Activated naive CD8-positive, alpha-beta T cell treated with anti-CD3 and anti-CD28 coated beads for 36 hours (primary cell): ENCODE measurements at regions not wholly inside any gene's neighbourhood (a gene's known extent, or its start where the extent isn't known, plus 50 kb on each side); places are given as distances from the start of the nearest gene placed in this dataset.

Source experiments
- DNase-seq: peaks from one replicate; pipeline ENCODE4 v3.0.0; 2021
- H3K27ac Mint-ChIP-seq: one replicate; pipeline ENCODE4 v1.8.0; 2022; ENCODE audit warnings: mild to moderate bottlenecking, moderate library complexity, mixed read lengths
- H3K27me3 Mint-ChIP-seq: one replicate; pipeline ENCODE4 v1.8.0; 2022; ENCODE audit warnings: mild to moderate bottlenecking, mixed read lengths
- H3K36me3 Mint-ChIP-seq: one replicate; pipeline ENCODE4 v1.8.0; 2021; ENCODE audit warnings: mild to moderate bottlenecking, mixed read lengths
- H3K4me1 Mint-ChIP-seq: one replicate; pipeline ENCODE4 v1.8.0; 2021; ENCODE audit warnings: mixed read lengths
- H3K4me3 Mint-ChIP-seq: one replicate; pipeline ENCODE4 v1.8.0; 2022; ENCODE audit warnings: mild to moderate bottlenecking, moderate library complexity, mixed read lengths
- H3K9me3 Mint-ChIP-seq: one replicate; pipeline ENCODE4 v1.8.0; 2022; ENCODE audit warnings: mixed read lengths

DNA sequence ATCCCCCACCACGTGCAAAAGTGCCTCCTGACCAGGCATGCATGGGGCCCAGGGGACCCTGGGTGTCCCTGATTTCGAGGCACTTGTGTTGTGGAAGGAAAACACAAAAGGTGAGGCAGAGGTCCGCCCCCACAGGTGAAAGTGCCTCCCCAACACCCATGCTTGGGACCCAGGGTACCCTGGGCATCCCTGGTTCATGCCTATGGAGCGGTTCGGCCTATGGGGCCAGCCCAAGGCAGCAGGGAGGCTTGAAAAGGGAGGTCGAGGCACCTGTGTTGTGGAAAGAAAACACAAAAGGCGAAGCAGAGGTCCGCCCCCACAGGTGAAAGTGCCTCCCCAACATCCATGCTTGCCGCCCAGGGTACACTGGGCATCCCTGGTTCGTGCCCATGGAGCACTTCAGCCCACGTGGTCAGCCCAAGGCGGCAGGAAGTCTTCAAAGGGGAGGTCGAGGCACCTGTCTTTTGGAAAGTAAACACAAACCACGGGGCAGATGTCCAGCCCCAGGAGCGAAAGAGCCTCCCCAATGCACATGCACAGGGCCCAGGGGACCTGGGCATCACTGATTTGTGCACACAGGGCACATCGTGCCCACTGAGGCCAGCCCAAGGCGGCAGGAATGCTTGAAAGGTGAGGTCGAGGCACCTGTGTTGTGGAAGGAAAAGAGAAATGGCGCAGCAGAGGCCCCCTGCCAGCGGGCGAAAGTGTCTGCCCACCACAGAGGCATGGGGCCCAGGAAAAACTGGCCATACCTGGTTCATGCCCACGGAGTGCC, 375.5 kb downstream of the ALG10 start:
- Mint-ChIP-seq H3K27me3 (no peaks in the 10 kb centered on the region), H3K36me3 (no peaks in the 10 kb centered on the region), H3K9me3 (peaks cover 4% of the 10 kb centered on the region), H3K4me3 (no peak overlapping the region), H3K4me1 (no peaks in the 10 kb centered on the region), H3K27ac (no peak overlapping the region)
- DNase-seq, result no peak

GRCh38 chr12:34398366-34398705, 376.0 kb downstream of the ALG10 start:
- DNase-seq, result no peak
- no peak overlapping the region for H3K4me3 Mint-ChIP-seq
- H3K27ac Mint-ChIP-seq, result no peak overlapping the region
- H3K36me3 Mint-ChIP-seq, result no peaks in the 10 kb centered on the region
- peaks cover 4% of the 10 kb centered on the region for H3K9me3 Mint-ChIP-seq
- H3K4me1 Mint-ChIP-seq, result no peaks in the 10 kb centered on the region
- H3K27me3 Mint-ChIP-seq, result no peaks in the 10 kb centered on the region

- Mint-ChIP-seq H3K4me3 (no peak overlapping the region), H3K4me1 (no peaks in the 10 kb centered on the region), H3K9me3 (peaks cover 4% of the 10 kb centered on the region), H3K36me3 (no peaks in the 10 kb centered on the region), H3K27ac (no peak overlapping the region), H3K27me3 (no peaks in the 10 kb centered on the region)
- DNase-seq, result no peak
Measured at GRCh38 chr12:34398706-34399630, 376.7 kb downstream of the ALG10 start.

GRCh38 chr12:34399631-34400410, 377.5 kb downstream of the ALG10 start:
- Mint-ChIP-seq H3K36me3 (no peaks in the 10 kb centered on the region), H3K4me3 (no peak overlapping the region), H3K27ac (no peak overlapping the region), H3K4me1 (no peaks in the 10 kb centered on the region), H3K9me3 (peaks cover 4% of the 10 kb centered on the region), H3K27me3 (no peaks in the 10 kb centered on the region)
- no peak for DNase-seq

- no peak overlapping the region for H3K27ac Mint-ChIP-seq
- no peaks in the 10 kb centered on the region for H3K36me3 Mint-ChIP-seq
- H3K9me3 Mint-ChIP-seq, result peaks cover 6% of the 10 kb centered on the region
Measured at GRCh38 chr12:34400411-34400881, 378.1 kb downstream of the ALG10 start.

DNA sequence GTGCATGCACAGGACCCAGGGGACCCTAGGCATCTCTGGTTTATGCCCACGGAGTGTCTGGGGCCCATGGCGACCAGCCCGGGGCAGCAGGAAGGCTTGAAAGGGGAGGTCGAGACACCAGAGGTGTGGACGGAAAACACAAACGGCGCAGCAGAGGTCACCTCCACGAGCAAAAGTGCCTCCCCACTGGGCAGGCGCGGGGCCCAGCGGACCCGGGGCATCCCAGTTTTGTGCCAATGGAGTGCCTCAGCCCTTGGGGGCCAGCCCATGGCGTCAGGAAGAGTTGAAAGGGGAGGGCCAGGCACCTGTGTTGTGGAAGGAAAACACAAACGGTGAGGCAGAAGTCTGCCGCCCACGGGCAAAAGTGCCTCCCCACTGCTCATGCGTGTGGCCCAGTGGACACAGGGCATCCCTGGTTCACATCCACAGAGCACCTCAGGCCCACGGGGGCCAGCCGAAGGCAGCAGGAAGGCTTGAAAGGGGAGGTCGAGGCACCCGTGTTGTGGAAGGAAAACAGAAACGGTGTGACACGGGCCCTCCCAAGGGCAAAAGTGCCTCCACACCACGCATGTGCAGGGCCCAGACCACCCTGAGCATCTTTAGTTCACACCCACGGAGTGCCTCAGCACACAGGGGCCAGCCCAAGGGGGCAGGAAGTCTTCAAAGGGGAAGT, 378.8 kb downstream of the ALG10 start:
- no peak overlapping the region for H3K27ac Mint-ChIP-seq
- no peaks in the 10 kb centered on the region for H3K27me3 Mint-ChIP-seq
- H3K4me3 Mint-ChIP-seq, result no peak overlapping the region
- DNase-seq, result no peak
- H3K9me3 Mint-ChIP-seq, result peaks cover 10% of the 10 kb centered on the region
- no peaks in the 10 kb centered on the region for H3K4me1 Mint-ChIP-seq
- no peaks in the 10 kb centered on the region for H3K36me3 Mint-ChIP-seq

More at GRCh38 chr12:34400411-34400881, 378.1 kb downstream of the ALG10 start:
- DNase-seq, result no peak
- H3K4me1 Mint-ChIP-seq, result no peaks in the 10 kb centered on the region
- H3K4me3 Mint-ChIP-seq, result no peak overlapping the region
- no peaks in the 10 kb centered on the region for H3K27me3 Mint-ChIP-seq

GRCh38 chr12:34401659-34402227, 379.4 kb downstream of the ALG10 start:
- Mint-ChIP-seq H3K4me1 (no peaks in the 10 kb centered on the region), H3K27ac (no peak overlapping the region), H3K36me3 (no peaks in the 10 kb centered on the region), H3K4me3 (no peak overlapping the region), H3K27me3 (no peaks in the 10 kb centered on the region), H3K9me3 (peaks cover 10% of the 10 kb centered on the region)
- no peak for DNase-seq

GRCh38 chr12:34402228-34402898, 380.1 kb downstream of the ALG10 start:
- Mint-ChIP-seq H3K27me3 (no peaks in the 10 kb centered on the region), H3K36me3 (no peaks in the 10 kb centered on the region), H3K4me1 (no peaks in the 10 kb centered on the region), H3K9me3 (peaks cover 15% of the 10 kb centered on the region), H3K4me3 (no peak overlapping the region), H3K27ac (no peak overlapping the region)
- DNase-seq, result no peak

GRCh38 chr12:34402899-34403705, 380.8 kb downstream of the ALG10 start:
- no peak overlapping the region for H3K27ac Mint-ChIP-seq
- no peak for DNase-seq

GRCh38 chr12:34403706-34404376, 381.5 kb downstream of the ALG10 start:
- H3K4me3 Mint-ChIP-seq, result no peak overlapping the region
- no peaks in the 10 kb centered on the region for H3K36me3 Mint-ChIP-seq
- no peaks in the 10 kb centered on the region for H3K4me1 Mint-ChIP-seq

More at GRCh38 chr12:34402899-34403705, 380.8 kb downstream of the ALG10 start:
- H3K4me3 Mint-ChIP-seq, result no peak overlapping the region
- H3K4me1 Mint-ChIP-seq, result no peaks in the 10 kb centered on the region
- no peaks in the 10 kb centered on the region for H3K36me3 Mint-ChIP-seq
- peaks cover 20% of the 10 kb centered on the region for H3K9me3 Mint-ChIP-seq
- no peaks in the 10 kb centered on the region for H3K27me3 Mint-ChIP-seq

GRCh38 chr12:34404377-34405285, 382.3 kb downstream of the ALG10 start:
- Mint-ChIP-seq H3K27me3 (no peaks in the 10 kb centered on the region), H3K27ac (no peak overlapping the region), H3K4me1 (no peaks in the 10 kb centered on the region), H3K4me3 (no peak overlapping the region), H3K36me3 (no peaks in the 10 kb centered on the region), H3K9me3 (peaks cover 27% of the 10 kb centered on the region)
- DNase-seq, result no peak

More at GRCh38 chr12:34403706-34404376, 381.5 kb downstream of the ALG10 start:
- no peak overlapping the region for H3K27ac Mint-ChIP-seq
- DNase-seq, result no peak
- peaks cover 25% of the 10 kb centered on the region for H3K9me3 Mint-ChIP-seq
- H3K27me3 Mint-ChIP-seq, result no peaks in the 10 kb centered on the region
